ENCODE measurements at regions not wholly inside any gene's neighbourhood (a gene's known extent, or its start where the extent isn't known, plus 50 kb on each side); places are given as distances from the start of the nearest gene placed in this dataset.

DNA sequence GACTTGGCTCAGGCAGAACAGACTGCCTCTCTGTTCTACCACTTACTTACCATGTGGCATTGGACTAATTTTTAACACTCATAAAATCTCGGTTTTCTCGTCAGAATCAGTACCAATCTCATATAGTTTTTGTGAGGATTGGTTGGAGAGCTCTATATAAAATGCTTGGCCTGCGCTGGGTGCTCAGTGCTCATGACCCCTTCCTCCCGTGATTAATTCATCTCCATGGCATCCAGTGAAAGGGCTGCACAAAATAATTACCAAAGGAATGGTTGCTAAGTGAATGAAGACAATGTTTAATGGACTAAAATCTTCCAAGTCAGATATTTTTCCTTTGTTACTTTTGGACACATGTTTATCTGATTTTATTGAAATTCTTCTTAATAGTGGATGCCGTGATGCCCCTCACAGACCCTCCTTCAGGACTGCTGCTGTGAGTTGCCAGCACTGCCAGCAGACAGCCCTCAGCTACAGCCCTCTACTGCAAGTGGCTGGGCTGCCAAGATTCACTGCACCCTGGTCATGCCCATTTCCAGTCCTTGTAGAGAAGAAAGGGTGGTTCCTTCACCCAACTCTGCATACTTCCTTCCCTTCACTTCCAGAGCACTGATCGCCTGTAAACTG lies 436.5 kb downstream of the LMO4 start:
- WGBS, 2 donors, result 88 to 91% methylated on average over 6 of the region's 6 CpGs

DNA sequence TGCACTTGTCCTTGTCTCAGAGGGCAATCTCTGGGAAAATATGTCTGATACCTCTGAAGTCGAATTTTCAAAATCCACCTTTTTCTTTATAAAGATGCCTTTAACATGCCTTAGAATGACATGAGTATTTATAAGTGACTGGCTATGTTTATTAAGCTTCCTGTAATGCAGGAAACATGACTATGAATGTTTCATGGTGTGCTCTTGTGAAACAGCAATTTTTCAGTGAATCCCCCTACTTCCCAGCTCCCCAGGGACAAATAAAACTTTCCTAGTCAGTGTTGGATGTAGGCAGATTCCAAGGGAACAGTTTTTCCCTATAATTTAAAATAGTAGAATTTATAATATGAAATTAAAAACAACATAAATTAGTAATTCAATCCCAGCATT lies 437.0 kb downstream of the LMO4 start:
- DNase-seq, result no peak
- H3K4me3 ChIP-seq, result no peak overlapping the region

More for the DNA sequence above, 436.5 kb downstream of the LMO4 start:
- Histone ChIP-seq H3K4me1 (no peaks in the 10 kb centered on the region), H3K27ac (no peak overlapping the region), H3K36me3 (ENCODE audit: low read depth, missing control alignments) (no peaks in the 10 kb centered on the region), H3K27me3 (no peaks in the 10 kb centered on the region), H3K9me3 (no peaks in the 10 kb centered on the region), H3K4me3 (no peak overlapping the region)
- intact Hi-C loops (cut with DNase I; ENCODE audit: low total_unique reads), result no loop called here
- no peak for DNase-seq
- TF ChIP-seq, protein P1, sequence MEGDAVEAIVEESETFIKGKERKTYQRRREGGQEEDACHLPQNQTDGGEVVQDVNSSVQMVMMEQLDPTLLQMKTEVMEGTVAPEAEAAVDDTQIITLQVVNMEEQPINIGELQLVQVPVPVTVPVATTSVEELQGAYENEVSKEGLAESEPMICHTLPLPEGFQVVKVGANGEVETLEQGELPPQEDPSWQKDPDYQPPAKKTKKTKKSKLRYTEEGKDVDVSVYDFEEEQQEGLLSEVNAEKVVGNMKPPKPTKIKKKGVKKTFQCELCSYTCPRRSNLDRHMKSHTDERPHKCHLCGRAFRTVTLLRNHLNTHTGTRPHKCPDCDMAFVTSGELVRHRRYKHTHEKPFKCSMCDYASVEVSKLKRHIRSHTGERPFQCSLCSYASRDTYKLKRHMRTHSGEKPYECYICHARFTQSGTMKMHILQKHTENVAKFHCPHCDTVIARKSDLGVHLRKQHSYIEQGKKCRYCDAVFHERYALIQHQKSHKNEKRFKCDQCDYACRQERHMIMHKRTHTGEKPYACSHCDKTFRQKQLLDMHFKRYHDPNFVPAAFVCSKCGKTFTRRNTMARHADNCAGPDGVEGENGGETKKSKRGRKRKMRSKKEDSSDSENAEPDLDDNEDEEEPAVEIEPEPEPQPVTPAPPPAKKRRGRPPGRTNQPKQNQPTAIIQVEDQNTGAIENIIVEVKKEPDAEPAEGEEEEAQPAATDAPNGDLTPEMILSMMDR (IDR thresholded peaks at IDR 0.05), result no peak
- TF ChIP-seq POLR2A (IDR thresholded peaks at IDR 0.05), result no peak

DNA sequence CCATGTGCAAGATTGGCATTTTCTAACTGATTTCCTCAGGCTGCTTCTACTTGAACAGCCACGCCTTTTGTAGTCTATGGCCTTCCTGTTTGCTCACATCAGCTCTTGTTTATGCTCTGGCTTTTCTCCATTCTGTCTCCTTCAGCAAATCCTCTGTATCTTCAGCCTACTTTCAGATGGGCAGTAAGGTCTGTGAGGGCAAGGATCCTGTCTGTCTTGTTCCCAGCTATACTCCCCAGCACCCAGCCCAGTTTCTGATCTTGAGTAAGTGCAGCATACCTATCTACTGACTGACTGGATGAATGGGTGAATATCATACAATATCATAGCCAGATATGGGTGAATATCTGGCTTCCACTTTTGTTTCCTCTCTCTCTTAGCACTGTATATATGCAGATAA lies 438.1 kb downstream of the LMO4 start:
- no peak overlapping the region for H3K4me3 ChIP-seq
- no peaks in the 10 kb centered on the region for H3K27me3 ChIP-seq
- no peak for DNase-seq
- no peaks in the 10 kb centered on the region for H3K36me3 ChIP-seq (ENCODE audit: low read depth, missing control alignments)
- no peaks in the 10 kb centered on the region for H3K4me1 ChIP-seq
- H3K9me3 ChIP-seq, result no peaks in the 10 kb centered on the region
- no peak for TF ChIP-seq POLR2A (IDR thresholded peaks at IDR 0.05)
- TF ChIP-seq, protein P1 (IDR thresholded peaks at IDR 0.05), result no peak
- WGBS, 2 donors, result 88 to 91% methylated on average over 1 of the region's 1 CpG
- intact Hi-C loops (cut with DNase I; ENCODE audit: low total_unique reads), result no loop called here
- H3K27ac ChIP-seq, result no peak overlapping the region

More for the DNA sequence above, 437.0 kb downstream of the LMO4 start:
- Histone ChIP-seq H3K27ac (no peak overlapping the region), H3K27me3 (no peaks in the 10 kb centered on the region), H3K36me3 (ENCODE audit: low read depth, missing control alignments) (no peaks in the 10 kb centered on the region), H3K4me1 (no peaks in the 10 kb centered on the region), H3K9me3 (no peaks in the 10 kb centered on the region)
- intact Hi-C loops (cut with DNase I; ENCODE audit: low total_unique reads), result no loop called here
- 78 to 79% methylated on average over 1 of the region's 1 CpG for WGBS, 2 donors
- TF ChIP-seq, protein P1 (IDR thresholded peaks at IDR 0.05), result no peak
- no peak for TF ChIP-seq POLR2A (IDR thresholded peaks at IDR 0.05)

DNA sequence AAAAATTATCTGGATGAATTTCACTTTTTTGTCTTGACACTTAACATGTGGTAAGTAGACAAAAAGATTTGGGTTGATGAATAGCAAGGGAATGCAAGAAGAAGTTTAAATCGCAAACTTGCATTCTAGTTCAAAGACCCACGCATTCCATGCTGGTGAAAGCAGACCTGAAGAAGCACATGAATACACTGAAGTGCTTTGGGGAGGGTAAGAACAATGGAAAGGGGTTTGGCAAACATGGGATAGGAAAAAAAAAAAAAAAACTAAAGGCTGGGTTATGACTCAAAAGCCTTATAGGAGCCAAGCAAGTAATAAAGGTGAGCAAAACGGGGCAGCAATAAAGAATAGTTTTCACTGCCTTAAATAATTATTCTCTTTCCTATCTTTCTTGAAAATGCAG lies 450.2 kb downstream of the LMO4 start:
- Histone ChIP-seq H3K27me3 (no peaks in the 10 kb centered on the region), H3K36me3 (ENCODE audit: low read depth, missing control alignments) (no peaks in the 10 kb centered on the region), H3K4me3 (no peak overlapping the region), H3K27ac (no peak overlapping the region), H3K4me1 (no peaks in the 10 kb centered on the region), H3K9me3 (no peaks in the 10 kb centered on the region)
- intact Hi-C loops (cut with DNase I; ENCODE audit: low total_unique reads), result no loop called here
- WGBS, 2 donors, result 91 to 93% methylated on average over 3 of the region's 3 CpGs
- no peak for TF ChIP-seq POLR2A (IDR thresholded peaks at IDR 0.05)
- TF ChIP-seq, protein P1 (IDR thresholded peaks at IDR 0.05), result no peak
- no peak for DNase-seq

DNA sequence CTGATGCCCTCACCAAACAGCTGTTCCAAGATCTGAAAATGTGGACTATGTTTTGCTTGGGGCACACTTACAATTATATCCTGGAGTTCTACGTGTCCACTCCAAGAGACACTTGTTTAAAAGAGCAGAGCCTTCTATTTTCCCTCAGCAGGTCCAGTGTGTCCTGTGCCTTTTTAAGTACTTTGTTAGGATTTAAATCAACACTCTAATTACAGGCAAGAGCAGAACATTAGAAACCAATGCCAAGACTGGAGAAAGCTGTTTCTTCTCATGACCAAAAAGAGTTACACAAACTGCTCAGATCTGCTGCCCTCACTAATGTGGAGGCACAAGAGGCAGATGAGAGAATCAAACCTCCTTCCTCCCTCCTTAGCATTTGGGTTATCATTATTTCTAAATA lies 452.9 kb downstream of the LMO4 start:
- Histone ChIP-seq H3K36me3 (ENCODE audit: low read depth, missing control alignments) (no peaks in the 10 kb centered on the region), H3K27me3 (no peaks in the 10 kb centered on the region), H3K4me1 (peaks cover 10% of the 10 kb centered on the region), H3K9me3 (no peaks in the 10 kb centered on the region), H3K27ac (peak overlapping the region in 1 of 2 donors; percentile 5), H3K4me3 (no peak overlapping the region)
- TF ChIP-seq, protein P1 (IDR thresholded peaks at IDR 0.05), result no peak
- no peak for TF ChIP-seq POLR2A (IDR thresholded peaks at IDR 0.05)
- WGBS, 2 donors, result 49 to 67% methylated on average over 1 of the region's 1 CpG
- intact Hi-C loops (cut with DNase I; ENCODE audit: low total_unique reads), result no loop called here
- DNase-seq, result no peak

All from testis (tissue), 2 donors.